ENCODE measurements at regions not wholly inside any gene's neighbourhood (a gene's known extent, or its start where the extent isn't known, plus 50 kb on each side); places are given as distances from the start of the nearest gene placed in this dataset.
A peak's percentile ranks its signal among the peaks of the same experiment; 100 is the strongest.

DNA sequence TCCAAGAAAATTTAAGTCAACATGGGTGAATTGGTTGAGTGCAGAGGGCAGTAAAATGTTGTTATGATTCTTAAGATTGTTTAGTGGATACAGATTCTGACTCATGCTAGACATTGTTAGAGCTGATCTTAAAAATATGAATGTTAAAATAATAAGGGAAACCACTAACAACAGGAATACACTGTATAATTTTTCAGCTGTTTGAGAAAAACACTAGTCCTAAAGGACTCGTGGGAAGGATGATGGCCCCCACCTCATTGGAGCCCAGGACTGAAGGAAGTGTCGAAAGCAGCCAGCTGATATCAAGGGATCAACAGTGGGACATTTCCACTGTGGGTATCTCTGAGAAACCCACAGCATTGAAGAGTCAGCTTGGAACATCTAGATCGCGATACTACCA, 82.9 kb upstream of the SCAF11 start:
- Histone ChIP-seq H3K4me3 (ENCODE audit: insufficient read depth, low read depth, low read length) (no peak overlapping the region), H2AFZ (replicated peaks; ENCODE audit: low read length, poor library complexity) (no peak overlapping the region), H4K8ac (ENCODE audit: low read depth in 2 of 2, low read length in 2 of 2) (no peak overlapping the region), H4K5ac (ENCODE audit: low read depth, low read length) (no peak overlapping the region), H3K14ac (replicated peaks; ENCODE audit: low read depth, low read length) (no peak overlapping the region), H2AK5ac (ENCODE audit: low read depth, low read length) (no peak overlapping the region), H3K9me3 (ENCODE audit: control insufficient read depth, insufficient read depth, low read length) (peaks cover 5% of the 10 kb centered on the region), H3K9ac (ENCODE audit: low read depth, low read length) (no peak overlapping the region), H4K20me1 (ENCODE audit: insufficient read depth, low read length) (no peaks in the 10 kb centered on the region), H3K4me2 (ENCODE audit: low read depth, low read length) (no peak overlapping the region), H3K18ac (ENCODE audit: low read depth, low read length) (no peak overlapping the region), H2AK9ac (replicated peaks; ENCODE audit: low read depth, low read length, poor library complexity) (no peak overlapping the region), H3K79me1 (ENCODE audit: low read depth in 1 of 2, low read length in 2 of 2) (no peaks in the 10 kb centered on the region), H3K27ac (ENCODE audit: insufficient read depth, low read length) (no peak overlapping the region), H3K56ac (ENCODE audit: extremely low read depth, insufficient read depth, low read length) (no peak overlapping the region), H2BK120ac (ENCODE audit: low read depth, low read length) (no peak overlapping the region), H3K27me3 (ENCODE audit: control insufficient read depth, insufficient read depth, low read length) (peaks cover 7% of the 10 kb centered on the region; the same call in 1 of the 2 replicates), H2BK5ac (ENCODE audit: low read depth, low read length, poor library complexity, severe bottlenecking) (no peak overlapping the region), H2BK20ac (ENCODE audit: low read depth, low read length) (peak overlapping the region; percentile 10; the same call in 1 of the 2 replicates), H4K91ac (ENCODE audit: insufficient read depth, low read depth, low read length) (no peak overlapping the region), H2BK15ac (ENCODE audit: low read depth, low read length) (no peak overlapping the region), H3K23ac (ENCODE audit: low read depth, low read length) (no peak overlapping the region; the same call in 1 of the 2 replicates), H3K4ac (ENCODE audit: low read depth, low read length) (no peak overlapping the region), H3K9me1 (ENCODE audit: insufficient read depth, low read length) (no peaks in the 10 kb centered on the region), H3K4me1 (ENCODE audit: control insufficient read depth, insufficient read depth, low read length) (peaks cover 2% of the 10 kb centered on the region; the same call in 1 of the 2 replicates), H3K36me3 (ENCODE audit: control insufficient read depth, insufficient read depth, low read length) (no peaks in the 10 kb centered on the region)
- dilution Hi-C loops (cut with HindIII; ENCODE audit: low sequenced_read_pairs, unreplicated experiment) (no loop called here), in situ Hi-C loops (cut with MboI; ENCODE audit: low sequenced_read_pairs) (no loop called here), intact Hi-C loops (cut with micrococcal nuclease) (loop anchor here (2.0 kb wide), 1 partner anchor 861 kb away; no protein-coding TSS in a partner anchor)
- ATAC-seq (ENCODE audit: low read depth) (peak; percentile 52), DNase-seq (peak; percentile 19)
- TF ChIP-seq CEBPB (IDR thresholded peaks at IDR 0.05; ENCODE audit: low read depth, low read length): no peak
- no peak for TF ChIP-seq NFE2L2 (IDR thresholded peaks at IDR 0.05; ENCODE audit: low read depth, low read length)
- no peak for TF ChIP-seq MAFK (IDR thresholded peaks at IDR 0.05; ENCODE audit: low read depth, low read length)
- TF ChIP-seq POLR2A (IDR thresholded peaks at IDR 0.05; ENCODE audit: low read depth, low read length): no peak
- TF ChIP-seq, protein P1, sequence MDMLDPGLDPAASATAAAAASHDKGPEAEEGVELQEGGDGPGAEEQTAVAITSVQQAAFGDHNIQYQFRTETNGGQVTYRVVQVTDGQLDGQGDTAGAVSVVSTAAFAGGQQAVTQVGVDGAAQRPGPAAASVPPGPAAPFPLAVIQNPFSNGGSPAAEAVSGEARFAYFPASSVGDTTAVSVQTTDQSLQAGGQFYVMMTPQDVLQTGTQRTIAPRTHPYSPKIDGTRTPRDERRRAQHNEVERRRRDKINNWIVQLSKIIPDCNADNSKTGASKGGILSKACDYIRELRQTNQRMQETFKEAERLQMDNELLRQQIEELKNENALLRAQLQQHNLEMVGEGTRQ (IDR thresholded peaks at IDR 0.05; ENCODE audit: low read depth, low read length): no peak
- no peak for TF ChIP-seq RAD21 (IDR thresholded peaks at IDR 0.05; ENCODE audit: low read length)
- no TSS peak for BruUV-seq (replicated peaks)
- WGBS, 2 experiments (ENCODE audit: extremely low coverage in 2 of 2, insufficient read length in 1 of 2): no CpG with 5 or more reads among the region's 4 CpGs
- POLR2A ChIA-PET (ENCODE audit: unreplicated experiment): interaction anchor here (0.5 kb wide), 1 partner anchor 294 kb away, joined by 3 read pairs; no protein-coding TSS in a partner anchor
- CTCF ChIA-PET: no interaction called here
